AG04450 (cell line): ENCODE measurements at regions not wholly inside any gene's neighbourhood (a gene's known extent, or its start where the extent isn't known, plus 50 kb on each side); places are given as distances from the start of the nearest gene placed in this dataset.

ENCODE experiments used
- CTCF ChIA-PET: fragments of 300-600, 350-600 bp; formaldehyde crosslinking; extraction: SDS; loops from one replicate; lab custom pipeline; 2022; ENCODE audit warnings: antibody characterized with exemption, inconsistent platforms; lab: Charles Lee
- POLR2A ChIA-PET: fragments of 350-600 bp; formaldehyde crosslinking; extraction: SDS; loops from one replicate; lab custom pipeline; 2021; ENCODE audit warnings: antibody characterized with exemption, inconsistent platforms; lab: Yijun Ruan, JAX
- DNase-seq: peaks from one replicate; pipeline ENCODE4 v3.0.0-alpha.2; 2011; ENCODE audit warnings: low read depth, low spot score
- H3K27ac ChIP-seq: one replicate; pipeline ENCODE4 v1.5.1; 2012; ENCODE audit warnings: low read depth, low read length, control low read depth
- H3K27me3 ChIP-seq: one replicate; pipeline ENCODE4 v1.6.0; 2012; ENCODE audit warnings: low read length; ENCODE audit not compliant: control insufficient read depth, insufficient read depth
- H3K4me3 ChIP-seq: 2 replicates; pipeline ENCODE4 v1.5.1; 2011; ENCODE audit warnings: mild to moderate bottlenecking, low read depth, low read length, control low read depth
- H3K9me3 ChIP-seq: 2 replicates; pipeline ENCODE4 v1.5.1; 2012; ENCODE audit warnings: low read length; ENCODE audit not compliant: control insufficient read depth, insufficient read depth
- TF ChIP-seq, protein P1 (sequence below): IDR thresholded peaks from 2 replicates; pipeline ENCODE4 v1.5.1; 2011; ENCODE audit warnings: low read depth, low read length, control low read depth, inconsistent platforms

- ChIA-PET POLR2A (no interaction called here), CTCF (interaction anchor here (0.6 kb wide), 1 partner anchor 22 kb away, joined by 3 read pairs; no protein-coding TSS in a partner anchor)
- TF ChIP-seq, protein P1, sequence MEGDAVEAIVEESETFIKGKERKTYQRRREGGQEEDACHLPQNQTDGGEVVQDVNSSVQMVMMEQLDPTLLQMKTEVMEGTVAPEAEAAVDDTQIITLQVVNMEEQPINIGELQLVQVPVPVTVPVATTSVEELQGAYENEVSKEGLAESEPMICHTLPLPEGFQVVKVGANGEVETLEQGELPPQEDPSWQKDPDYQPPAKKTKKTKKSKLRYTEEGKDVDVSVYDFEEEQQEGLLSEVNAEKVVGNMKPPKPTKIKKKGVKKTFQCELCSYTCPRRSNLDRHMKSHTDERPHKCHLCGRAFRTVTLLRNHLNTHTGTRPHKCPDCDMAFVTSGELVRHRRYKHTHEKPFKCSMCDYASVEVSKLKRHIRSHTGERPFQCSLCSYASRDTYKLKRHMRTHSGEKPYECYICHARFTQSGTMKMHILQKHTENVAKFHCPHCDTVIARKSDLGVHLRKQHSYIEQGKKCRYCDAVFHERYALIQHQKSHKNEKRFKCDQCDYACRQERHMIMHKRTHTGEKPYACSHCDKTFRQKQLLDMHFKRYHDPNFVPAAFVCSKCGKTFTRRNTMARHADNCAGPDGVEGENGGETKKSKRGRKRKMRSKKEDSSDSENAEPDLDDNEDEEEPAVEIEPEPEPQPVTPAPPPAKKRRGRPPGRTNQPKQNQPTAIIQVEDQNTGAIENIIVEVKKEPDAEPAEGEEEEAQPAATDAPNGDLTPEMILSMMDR: no peak
- H3K9me3 ChIP-seq: no peaks in the 10 kb centered on the region
- H3K4me3 ChIP-seq: no peak overlapping the region
- DNase-seq: no peak
- H3K27ac ChIP-seq: no peak overlapping the region
- peaks cover 14% of the 10 kb centered on the region for H3K27me3 ChIP-seq
These were observed 293.6 kb downstream of the NSG2 start for GRCh38 chr5:174339130-174339529.

DNA sequence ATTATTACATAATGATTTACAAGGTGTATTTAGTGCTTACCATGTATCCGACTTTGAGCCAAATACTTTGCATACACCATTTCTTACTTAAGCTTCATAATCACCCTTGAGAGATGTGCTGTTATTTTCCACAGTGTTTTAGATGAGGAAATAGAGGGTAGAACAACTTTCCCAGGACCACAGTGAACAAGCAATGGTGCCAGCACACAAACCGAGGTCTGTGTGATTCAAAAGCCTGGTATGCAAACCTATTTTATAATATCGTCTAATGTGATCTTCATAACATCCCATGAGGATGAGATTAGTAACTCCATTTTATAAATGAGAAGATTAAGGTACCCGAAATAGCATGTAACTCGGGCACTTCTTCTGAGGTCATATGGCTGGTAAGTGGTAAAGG is 294.7 kb downstream of the NSG2 start:
- CTCF ChIA-PET: interaction anchor here (0.9 to 1.7 kb wide), 4 partner anchors 12 to 28 kb away, joined by 3 to 6 read pairs (median 4); no protein-coding TSS in a partner anchor
- Histone ChIP-seq H3K27ac (no peak overlapping the region), H3K9me3 (no peaks in the 10 kb centered on the region; the same call in 1 of the 2 replicates), H3K4me3 (no peak overlapping the region), H3K27me3 (peaks cover 14% of the 10 kb centered on the region)
- TF ChIP-seq, protein P1: no peak
- DNase-seq: no peak
- POLR2A ChIA-PET: no interaction called here

- ChIA-PET CTCF (interaction anchor here (1.3 kb wide), 1 partner anchor 31 kb away, joined by 5 read pairs; no protein-coding TSS in a partner anchor), POLR2A (no interaction called here)
- TF ChIP-seq, protein P1: no peak
- Histone ChIP-seq H3K27me3 (peaks cover 3% of the 10 kb centered on the region), H3K4me3 (no peak overlapping the region), H3K27ac (no peak overlapping the region), H3K9me3 (no peaks in the 10 kb centered on the region; the same call in 1 of the 2 replicates)
- DNase-seq: no peak
These were observed 297.2 kb downstream of the NSG2 start for GRCh38 chr5:174342696-174343095.

GRCh38 chr5:174343826-174344225 is 298.3 kb downstream of the NSG2 start:
- no peak overlapping the region for H3K27ac ChIP-seq
- no peak overlapping the region for H3K4me3 ChIP-seq
- ChIA-PET CTCF (no interaction called here), POLR2A (no interaction called here)
- no peak for DNase-seq
- H3K27me3 ChIP-seq: peaks cover 7% of the 10 kb centered on the region
- TF ChIP-seq, protein P1: no peak
- no peaks in the 10 kb centered on the region; the same call in 1 of the 2 replicates for H3K9me3 ChIP-seq

DNA sequence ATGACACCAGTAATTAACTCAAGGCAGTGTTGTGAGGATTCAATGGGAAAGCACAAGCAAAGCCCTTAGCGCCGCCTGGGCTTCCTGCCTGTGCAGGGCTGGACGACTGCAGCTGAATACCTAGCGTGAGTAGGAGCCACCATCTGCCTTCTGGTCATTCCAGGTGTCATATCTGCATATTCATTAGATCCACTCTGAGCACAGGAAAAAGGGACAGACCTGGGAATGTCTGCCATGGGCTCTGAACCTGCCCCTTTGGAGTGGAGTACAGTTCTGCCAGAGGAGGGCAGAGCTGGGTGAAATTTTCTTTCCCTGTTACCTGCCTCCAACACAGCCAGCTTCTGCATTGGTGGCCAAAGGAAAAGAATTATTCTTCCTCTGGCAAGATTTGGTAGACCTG is 298.8 kb downstream of the NSG2 start:
- no peak for DNase-seq
- ChIA-PET POLR2A (no interaction called here), CTCF (interaction anchor here (1.3 kb wide), 1 partner anchor 19 kb away, joined by 6 read pairs; no protein-coding TSS in a partner anchor)
- Histone ChIP-seq H3K9me3 (no peaks in the 10 kb centered on the region; the same call in 1 of the 2 replicates), H3K27ac (no peak overlapping the region), H3K4me3 (no peak overlapping the region), H3K27me3 (peaks cover 7% of the 10 kb centered on the region)
- TF ChIP-seq, protein P1: no peak
